Type B pancreatic cell (in vitro differentiated cells): ENCODE measurements at regions not wholly inside any gene's neighbourhood (a gene's known extent, or its start where the extent isn't known, plus 50 kb on each side); places are given as distances from the start of the nearest gene placed in this dataset.

Source experiments
- DNase-seq: peaks from one replicate; pipeline ENCODE4 v3.0.0; 2021; ENCODE audit warnings: mixed read lengths; ENCODE audit not compliant: unreplicated experiment; ENCODE audit errors: extremely low spot score
- H3K27ac Mint-ChIP-seq: 2 replicates; pipeline ENCODE4 v1.8.0; 2021; ENCODE audit warnings: mild to moderate bottlenecking, mixed read lengths
- H3K27me3 Mint-ChIP-seq: 2 replicates; pipeline ENCODE4 v1.8.0; 2021; ENCODE audit warnings: mixed read lengths
- H3K36me3 Mint-ChIP-seq: 2 replicates; pipeline ENCODE4 v1.8.0; 2021; ENCODE audit warnings: mixed read lengths
- H3K4me1 Mint-ChIP-seq: one replicate; pipeline ENCODE4 v1.8.0; 2021; ENCODE audit warnings: mixed read lengths; ENCODE audit not compliant: unreplicated experiment
- H3K4me3 Mint-ChIP-seq: 2 replicates; pipeline ENCODE4 v1.8.0; 2021; ENCODE audit warnings: mild to moderate bottlenecking, mixed read lengths
- H3K9me3 Mint-ChIP-seq: 2 replicates; pipeline ENCODE4 v1.8.0; 2021; ENCODE audit warnings: mixed read lengths
- CTCF ChIP-seq: fragments of 200-600 bp; sonication (generic); conservative IDR thresholded peaks from 2 replicates; pipeline ENCODE4 v1.5.0; 2021; ENCODE audit warnings: antibody characterized with exemption, mild to moderate bottlenecking

DNA sequence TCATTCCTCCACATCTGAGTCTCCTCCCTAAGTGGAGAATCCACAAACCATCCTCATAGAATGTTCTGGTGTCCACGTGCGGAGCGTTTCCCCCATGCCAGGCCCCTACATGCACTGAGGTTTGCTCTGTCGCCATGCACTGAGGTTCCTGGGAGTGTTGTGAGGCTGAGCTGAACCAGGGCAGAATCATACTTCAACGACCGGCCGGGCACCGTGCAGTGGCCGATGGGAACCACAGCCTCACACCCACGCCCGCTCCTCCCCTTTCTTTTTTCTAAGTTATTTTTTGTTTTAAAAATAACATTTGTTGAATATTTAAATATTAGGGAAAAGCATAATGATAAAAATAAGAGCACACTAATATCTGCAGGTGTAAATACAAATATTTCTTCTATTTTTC is 260.4 kb upstream of the IRX4 start:
- Mint-ChIP-seq H3K27ac (no peak overlapping the region), H3K9me3 (no peaks in the 10 kb centered on the region), H3K27me3 (peaks cover 22% of the 10 kb centered on the region), H3K36me3 (no peaks in the 10 kb centered on the region), H3K4me3 (no peak overlapping the region), H3K4me1 (no peaks in the 10 kb centered on the region)
- no peak for DNase-seq
- no peak for TF ChIP-seq CTCF

GRCh38 chr5:2142456-2142954 is 259.8 kb upstream of the IRX4 start:
- Mint-ChIP-seq H3K4me3 (no peak overlapping the region), H3K27ac (no peak overlapping the region)
- no peak for DNase-seq

GRCh38 chr5:2141254-2142000 is 258.7 kb upstream of the IRX4 start:
- Mint-ChIP-seq H3K9me3 (no peaks in the 10 kb centered on the region), H3K4me1 (no peaks in the 10 kb centered on the region), H3K27ac (no peak overlapping the region), H3K27me3 (peaks cover 24% of the 10 kb centered on the region), H3K36me3 (no peaks in the 10 kb centered on the region), H3K4me3 (no peak overlapping the region)
- TF ChIP-seq CTCF = no peak
- DNase-seq = no peak

More at GRCh38 chr5:2142456-2142954, 259.8 kb upstream of the IRX4 start:
- H3K9me3 Mint-ChIP-seq = no peaks in the 10 kb centered on the region
- TF ChIP-seq CTCF = no peak
- peaks cover 22% of the 10 kb centered on the region for H3K27me3 Mint-ChIP-seq
- no peaks in the 10 kb centered on the region for H3K36me3 Mint-ChIP-seq
- no peaks in the 10 kb centered on the region for H3K4me1 Mint-ChIP-seq

- no peaks in the 10 kb centered on the region for H3K9me3 Mint-ChIP-seq
- TF ChIP-seq CTCF = no peak
- H3K4me1 Mint-ChIP-seq = no peaks in the 10 kb centered on the region
- H3K4me3 Mint-ChIP-seq = no peak overlapping the region
- no peak for DNase-seq
- H3K27ac Mint-ChIP-seq = no peak overlapping the region
- H3K27me3 Mint-ChIP-seq = peaks cover 30% of the 10 kb centered on the region
- no peaks in the 10 kb centered on the region for H3K36me3 Mint-ChIP-seq
Measured at GRCh38 chr5:2140501-2141175, 257.9 kb upstream of the IRX4 start.

DNA sequence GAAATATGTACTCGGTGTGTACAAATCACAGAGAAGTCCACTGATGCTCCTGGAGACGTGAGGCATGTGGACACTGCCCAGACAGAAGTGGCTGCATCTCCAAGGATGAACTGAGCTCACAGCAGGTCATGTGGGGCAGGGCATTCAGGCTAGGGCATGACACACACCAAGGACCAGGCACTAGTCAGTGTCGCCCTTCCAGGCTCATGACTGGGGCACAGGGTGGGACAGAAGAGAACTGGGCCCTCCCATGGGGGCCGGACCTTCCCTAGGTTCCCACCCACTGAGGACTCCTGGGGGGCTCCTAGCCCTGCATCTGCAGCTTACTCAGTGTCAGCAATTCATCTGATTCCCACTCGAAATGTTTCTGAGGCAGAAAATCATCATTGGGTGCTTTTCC is 256.8 kb upstream of the IRX4 start:
- no peak for TF ChIP-seq CTCF
- Mint-ChIP-seq H3K9me3 (no peaks in the 10 kb centered on the region), H3K4me1 (peaks cover 4% of the 10 kb centered on the region), H3K27me3 (peaks cover 33% of the 10 kb centered on the region), H3K27ac (no peak overlapping the region), H3K4me3 (no peak overlapping the region), H3K36me3 (no peaks in the 10 kb centered on the region)
- DNase-seq = no peak
